Panc1 (cell line): ENCODE measurements at regions not wholly inside any gene's neighbourhood (a gene's known extent, or its start where the extent isn't known, plus 50 kb on each side); places are given as distances from the start of the nearest gene placed in this dataset.
"Not testable (repeated sequence)": the region's sequence is repeated elsewhere in the genome, so short reads cannot be mapped to it uniquely, and the experiment has no call there.

Experiments
- ATAC-seq: fragments of 200-7000 bp; cut with Tn5 transposase; 2 replicates; pipeline ENCODE4 v1.9.1; 2020; ENCODE audit warnings: mild to moderate bottlenecking, moderate library complexity
- BruUV-seq: library from RNA; stranded (reverse); fragments of 400-500 nt; replicated peaks from 2 replicates; lab custom pipeline; 2021; lab: Mats Ljungman, UMichigan
- CTCF ChIA-PET: fragments of 300-600 bp; sonication (Branson Sonifier 250); formaldehyde crosslinking; loops from one replicate; lab custom pipeline; 2022; ENCODE audit warnings: antibody characterized with exemption; lab: Charles Lee
- POLR2A ChIA-PET: fragments of 300-600 bp; sonication (Branson Sonifier 250); formaldehyde crosslinking; loops from one replicate; lab custom pipeline; 2022; ENCODE audit warnings: antibody characterized with exemption; lab: Charles Lee
- DNase-seq: peaks from one replicate; pipeline ENCODE4 v3.0.0-alpha.2; 2010; ENCODE audit warnings: low read depth, low spot score
- H3K27ac ChIP-seq: 2 replicates; pipeline ENCODE4 v1.5.1; 2011; ENCODE audit warnings: mild to moderate bottlenecking, low read length, inconsistent platforms
- H3K27me3 ChIP-seq: fragments of 200-500 bp; sonication (Bioruptor generic); 2 replicates; pipeline ENCODE4 v1.6.0; 2014; ENCODE audit warnings: low read length, inconsistent platforms; ENCODE audit not compliant: control insufficient read depth, insufficient read depth
- H3K36me3 ChIP-seq: fragments of 200-500 bp; sonication (Bioruptor generic); 2 replicates; pipeline ENCODE4 v1.5.1; 2014; ENCODE audit warnings: inconsistent platforms, mild to moderate bottlenecking, low read length, moderate library complexity; ENCODE audit not compliant: control insufficient read depth, insufficient read depth
- H3K4me1 ChIP-seq: 2 replicates; pipeline ENCODE4 v1.5.1; 2011; ENCODE audit warnings: inconsistent platforms, mild to moderate bottlenecking, low read length, moderate library complexity; ENCODE audit not compliant: control insufficient read depth, insufficient read depth
- H3K4me3 ChIP-seq, 2 experiments: 2 replicates each; pipeline ENCODE4 v1.5.1; 2011 to 2012; ENCODE audit warnings: low read depth in 2 of 2, low read length in 2 of 2, mild to moderate bottlenecking in 2 of 2, inconsistent platforms in 1 of 2, moderate library complexity in 1 of 2
- H3K9me3 ChIP-seq: fragments of 200-500 bp; sonication (Bioruptor generic); 2 replicates; pipeline ENCODE4 v1.5.1; 2014; ENCODE audit warnings: low read depth, mild to moderate bottlenecking, inconsistent platforms, low read length, moderate library complexity; ENCODE audit not compliant: control insufficient read depth, insufficient read depth
- CTCF ChIP-seq: fragments of 450-650 bp; IDR thresholded peaks from 2 replicates; pipeline ENCODE4 v1.5.1; 2017; ENCODE audit warnings: mild to moderate bottlenecking
- POLR2AphosphoS5 ChIP-seq: IDR thresholded peaks from 2 replicates; pipeline ENCODE4 v1.6.1; 2012; ENCODE audit warnings: mild to moderate bottlenecking, low read depth, low read length, moderate library complexity
- SIN3A ChIP-seq: IDR thresholded peaks from 2 replicates; pipeline ENCODE4 v1.6.1; 2012; ENCODE audit warnings: low read depth, mild to moderate bottlenecking, low read length, moderate library complexity, borderline replicate concordance; ENCODE audit not compliant: insufficient read depth
- TCF7L2 ChIP-seq: IDR thresholded peaks from 2 replicates; pipeline ENCODE4 v1.6.1; 2011; ENCODE audit warnings: mild to moderate bottlenecking, low read depth, low read length, inconsistent platforms
- in situ Hi-C: cut with HindIII; loops from 2 replicates; pipeline ENCODE4 v1.10.0; 2016; ENCODE audit warnings: low sequenced_read_pairs, low pct_unique_long_range_greater_than_20kb
- intact Hi-C: fragments of 100-400 bp; cut with micrococcal nuclease; formaldehyde crosslinking; loops from one replicate; pipeline ENCODE4 v1.10.0; 2022; ENCODE audit not compliant: unreplicated experiment
- TF ChIP-seq, protein P1 (sequence below), 2 experiments: IDR thresholded peaks; 2 replicates each; pipeline ENCODE4 v1.6.1; 2011 to 2012; ENCODE audit warnings: low read depth in 2 of 2, control low read depth in 1 of 2, low read length in 1 of 2, mild to moderate bottlenecking in 1 of 2, moderate library complexity in 1 of 2; ENCODE audit not compliant: insufficient read depth in 1 of 2

DNA sequence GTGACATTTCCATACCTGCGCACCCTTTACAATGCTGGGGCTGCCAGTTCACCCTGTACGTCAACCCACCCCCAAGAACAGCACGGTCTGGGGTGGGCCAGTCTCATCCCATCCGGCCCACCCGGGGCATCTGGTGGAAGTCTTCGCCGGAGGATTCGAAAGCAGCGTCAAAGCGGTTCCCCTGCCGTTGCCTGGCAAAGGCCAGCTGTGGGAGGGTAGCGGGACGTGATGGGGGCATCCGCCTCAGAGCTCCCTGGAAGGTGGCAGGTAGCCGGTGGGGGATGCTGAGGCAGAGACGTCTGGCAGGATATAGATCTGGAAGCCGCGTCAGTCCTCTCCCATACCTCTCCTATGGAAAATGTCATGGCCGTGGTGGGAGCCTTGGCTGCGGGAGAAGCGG, 749.1 kb upstream of the DEFB115 start:
- intact Hi-C loops = loop anchor here (10.0 kb wide), 2 partner anchors 106 to 134 kb away; no protein-coding TSS in a partner anchor
- in situ Hi-C loops, DNase-seq, POLR2A ChIA-PET, H3K4me3 ChIP-seq, H3K27me3 ChIP-seq, ATAC-seq, H3K9me3 ChIP-seq, H3K36me3 ChIP-seq, H3K27ac ChIP-seq, BruUV-seq, H3K4me1 ChIP-seq: not testable (repeated sequence)
- CTCF ChIA-PET = interaction anchor here (0.7 kb wide), 1 partner anchor 24 kb away, joined by 4 read pairs; no protein-coding TSS in a partner anchor

GRCh38 chr20:30511322-30512030, 746.0 kb upstream of the DEFB115 start:
- H3K4me3 ChIP-seq = no peak overlapping the region
- H3K9me3 ChIP-seq = no peaks in the 10 kb centered on the region
- ChIA-PET POLR2A (no interaction called here), CTCF (no interaction called here)
- no peak for TF ChIP-seq CTCF
- no peak for TF ChIP-seq SIN3A
- TF ChIP-seq POLR2AphosphoS5 = no peak
- TF ChIP-seq TCF7L2 = no peak
- TF ChIP-seq, protein P1, sequence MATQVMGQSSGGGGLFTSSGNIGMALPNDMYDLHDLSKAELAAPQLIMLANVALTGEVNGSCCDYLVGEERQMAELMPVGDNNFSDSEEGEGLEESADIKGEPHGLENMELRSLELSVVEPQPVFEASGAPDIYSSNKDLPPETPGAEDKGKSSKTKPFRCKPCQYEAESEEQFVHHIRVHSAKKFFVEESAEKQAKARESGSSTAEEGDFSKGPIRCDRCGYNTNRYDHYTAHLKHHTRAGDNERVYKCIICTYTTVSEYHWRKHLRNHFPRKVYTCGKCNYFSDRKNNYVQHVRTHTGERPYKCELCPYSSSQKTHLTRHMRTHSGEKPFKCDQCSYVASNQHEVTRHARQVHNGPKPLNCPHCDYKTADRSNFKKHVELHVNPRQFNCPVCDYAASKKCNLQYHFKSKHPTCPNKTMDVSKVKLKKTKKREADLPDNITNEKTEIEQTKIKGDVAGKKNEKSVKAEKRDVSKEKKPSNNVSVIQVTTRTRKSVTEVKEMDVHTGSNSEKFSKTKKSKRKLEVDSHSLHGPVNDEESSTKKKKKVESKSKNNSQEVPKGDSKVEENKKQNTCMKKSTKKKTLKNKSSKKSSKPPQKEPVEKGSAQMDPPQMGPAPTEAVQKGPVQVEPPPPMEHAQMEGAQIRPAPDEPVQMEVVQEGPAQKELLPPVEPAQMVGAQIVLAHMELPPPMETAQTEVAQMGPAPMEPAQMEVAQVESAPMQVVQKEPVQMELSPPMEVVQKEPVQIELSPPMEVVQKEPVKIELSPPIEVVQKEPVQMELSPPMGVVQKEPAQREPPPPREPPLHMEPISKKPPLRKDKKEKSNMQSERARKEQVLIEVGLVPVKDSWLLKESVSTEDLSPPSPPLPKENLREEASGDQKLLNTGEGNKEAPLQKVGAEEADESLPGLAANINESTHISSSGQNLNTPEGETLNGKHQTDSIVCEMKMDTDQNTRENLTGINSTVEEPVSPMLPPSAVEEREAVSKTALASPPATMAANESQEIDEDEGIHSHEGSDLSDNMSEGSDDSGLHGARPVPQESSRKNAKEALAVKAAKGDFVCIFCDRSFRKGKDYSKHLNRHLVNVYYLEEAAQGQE (IDR thresholded peaks at IDR 0.05; ENCODE audit: insufficient read depth in 1 of 2, low read depth in 2 of 2, low read length in 1 of 2) = no peak
- no peaks in the 10 kb centered on the region for H3K36me3 ChIP-seq
- intact Hi-C loops = no loop called here
- no peak overlapping the region for H3K27ac ChIP-seq
- ATAC-seq (no peak), DNase-seq (no peak)
- no TSS peak for BruUV-seq
- no peaks in the 10 kb centered on the region for H3K4me1 ChIP-seq
- in situ Hi-C loops = no loop called here
- H3K27me3 ChIP-seq = no peaks in the 10 kb centered on the region

- BruUV-seq = no TSS peak
- H3K27me3 ChIP-seq = peaks cover under 1% of the 10 kb centered on the region; the same call in 1 of the 2 replicates
- ChIA-PET POLR2A (no interaction called here), CTCF (no interaction called here)
- in situ Hi-C loops = no loop called here
- no peak overlapping the region for H3K27ac ChIP-seq
- DNase-seq (no peak), ATAC-seq (no peak)
- intact Hi-C loops = no loop called here
- no peaks in the 10 kb centered on the region for H3K9me3 ChIP-seq
- no peaks in the 10 kb centered on the region for H3K36me3 ChIP-seq
- H3K4me3 ChIP-seq = no peak overlapping the region
- TF ChIP-seq CTCF = no peak
- TF ChIP-seq, protein P1 (IDR thresholded peaks at IDR 0.05; ENCODE audit: insufficient read depth in 1 of 2, low read depth in 2 of 2, low read length in 1 of 2) = no peak
- no peak for TF ChIP-seq SIN3A
- TF ChIP-seq POLR2AphosphoS5 = no peak
- no peak for TF ChIP-seq TCF7L2
- no peaks in the 10 kb centered on the region for H3K4me1 ChIP-seq
Measured at GRCh38 chr20:30513050-30513628, 744.3 kb upstream of the DEFB115 start.
